ENCODE measurements at regions not wholly inside any gene's neighbourhood (a gene's known extent, or its start where the extent isn't known, plus 50 kb on each side); places are given as distances from the start of the nearest gene placed in this dataset.

GRCh38 chr9:126061575-126061974 lies 265.1 kb upstream of the MVB12B start:
- TF ChIP-seq TSHZ2 (CRISPR knock-in tag; IDR thresholded peaks at IDR 0.05) (no peak), ZNF8 (CRISPR knock-in tag; IDR thresholded peaks at IDR 0.05) (no peak), ESRRG (CRISPR knock-in tag; IDR thresholded peaks at IDR 0.05) (no peak), CSRNP3 (CRISPR knock-in tag; IDR thresholded peaks at IDR 0.05) (no peak), ZFP30 (CRISPR knock-in tag; IDR thresholded peaks at IDR 0.05) (no peak), TCF4 (CRISPR knock-in tag; IDR thresholded peaks at IDR 0.05; ENCODE audit: borderline replicate concordance) (no peak), PATZ1 (CRISPR knock-in tag; IDR thresholded peaks at IDR 0.05; ENCODE audit: borderline replicate concordance) (no peak), ZFP3 (CRISPR knock-in tag; IDR thresholded peaks at IDR 0.05) (no peak), TOX (CRISPR knock-in tag; IDR thresholded peaks at IDR 0.05; ENCODE audit: borderline replicate concordance) (no peak), ZNF565 (CRISPR knock-in tag; conservative IDR thresholded peaks at IDR 0.05; ENCODE audit: low read depth) (no peak), RARB (CRISPR knock-in tag; IDR thresholded peaks at IDR 0.05) (no peak), BACH2 (CRISPR knock-in tag; IDR thresholded peaks at IDR 0.05; ENCODE audit: borderline replicate concordance) (no peak), ISL1 (CRISPR knock-in tag; IDR thresholded peaks at IDR 0.05) (no peak), SNAI2 (CRISPR knock-in tag; IDR thresholded peaks at IDR 0.05) (no peak), CSDC2 (CRISPR knock-in tag; IDR thresholded peaks at IDR 0.05) (no peak), CREB5 (CRISPR knock-in tag; IDR thresholded peaks at IDR 0.05; ENCODE audit: low read depth) (no peak), GLIS3 (CRISPR knock-in tag; IDR thresholded peaks at IDR 0.05) (no peak), POU6F1 (CRISPR knock-in tag; IDR thresholded peaks at IDR 0.05; ENCODE audit: borderline replicate concordance, low read depth) (no peak), OSR1 (CRISPR knock-in tag; IDR thresholded peaks at IDR 0.05) (no peak), ZNF70 (CRISPR knock-in tag; IDR thresholded peaks at IDR 0.05) (no peak)
- no peak for ATAC-seq

- no peak for ATAC-seq
- TF ChIP-seq ZNF8 (CRISPR knock-in tag; IDR thresholded peaks at IDR 0.05), result no peak
- TF ChIP-seq CSDC2 (CRISPR knock-in tag; IDR thresholded peaks at IDR 0.05), result no peak
- no peak for TF ChIP-seq BACH2 (CRISPR knock-in tag; IDR thresholded peaks at IDR 0.05; ENCODE audit: borderline replicate concordance)
- TF ChIP-seq POU6F1 (CRISPR knock-in tag; IDR thresholded peaks at IDR 0.05; ENCODE audit: borderline replicate concordance, low read depth), result no peak
- no peak for TF ChIP-seq ESRRG (CRISPR knock-in tag; IDR thresholded peaks at IDR 0.05)
- no peak for TF ChIP-seq CSRNP3 (CRISPR knock-in tag; IDR thresholded peaks at IDR 0.05)
- no peak for TF ChIP-seq PPARA (CRISPR knock-in tag; IDR thresholded peaks at IDR 0.05; ENCODE audit: borderline replicate concordance)
- no peak for TF ChIP-seq ARNTL (CRISPR knock-in tag; IDR thresholded peaks at IDR 0.05; ENCODE audit: borderline replicate concordance, low read depth)
- no peak for TF ChIP-seq ZC3H10 (CRISPR knock-in tag; IDR thresholded peaks at IDR 0.05)
- no peak for TF ChIP-seq ZFP30 (CRISPR knock-in tag; IDR thresholded peaks at IDR 0.05)
- TF ChIP-seq TCF4 (CRISPR knock-in tag; IDR thresholded peaks at IDR 0.05; ENCODE audit: borderline replicate concordance), result no peak
- TF ChIP-seq GLIS3 (CRISPR knock-in tag; IDR thresholded peaks at IDR 0.05), result no peak
- TF ChIP-seq ZFP3 (CRISPR knock-in tag; IDR thresholded peaks at IDR 0.05), result no peak
- TF ChIP-seq RARB (CRISPR knock-in tag; IDR thresholded peaks at IDR 0.05), result no peak
- no peak for TF ChIP-seq ZNF70 (CRISPR knock-in tag; IDR thresholded peaks at IDR 0.05)
- TF ChIP-seq CREB5 (CRISPR knock-in tag; IDR thresholded peaks at IDR 0.05; ENCODE audit: low read depth), result no peak
- no peak for TF ChIP-seq OSR1 (CRISPR knock-in tag; IDR thresholded peaks at IDR 0.05)
These were observed 264.3 kb upstream of the MVB12B start for GRCh38 chr9:126062158-126062886.
